Neural cell (in vitro differentiated cells): ENCODE measurements at regions not wholly inside any gene's neighbourhood (a gene's known extent, or its start where the extent isn't known, plus 50 kb on each side); places are given as distances from the start of the nearest gene placed in this dataset.

Experiments
- H2AFZ ChIP-seq: fragments of 200-600, 300-800 bp; sonication (generic), shearing (Covaris generic); 2 replicates; pipeline ENCODE4 v1.6.0; 2014; ENCODE audit warnings: low read depth, mild to moderate bottlenecking, antibody characterized with exemption, low read length, moderate library complexity
- H3F3A ChIP-seq: fragments of 200-600 bp; shearing (Covaris generic); 2 replicates; pipeline ENCODE4 v1.6.1; 2016; ENCODE audit warnings: mild to moderate bottlenecking, moderate library complexity, mixed read lengths, antibody characterized with exemption, low read length; ENCODE audit not compliant: insufficient read depth, poor library complexity, severe bottlenecking
- H3K27ac ChIP-seq: fragments of 200-600, 300-800 bp; sonication (generic), shearing (Covaris generic); 2 replicates; pipeline ENCODE4 v1.5.1; 2014; ENCODE audit warnings: mild to moderate bottlenecking, low read length, moderate library complexity
- H3K27me3 ChIP-seq: fragments of 300-800, 200-600 bp; sonication (generic), shearing (Covaris generic); 2 replicates; pipeline ENCODE4 v1.6.0; 2014; ENCODE audit warnings: mild to moderate bottlenecking, low read depth, low read length, moderate library complexity; ENCODE audit not compliant: insufficient read depth
- H3K36me3 ChIP-seq: fragments of 300-800, 200-600 bp; sonication (generic), shearing (Covaris generic); 2 replicates; pipeline ENCODE4 v1.5.1; 2014; ENCODE audit warnings: mild to moderate bottlenecking, antibody characterized with exemption, low read length, moderate library complexity; ENCODE audit not compliant: insufficient read depth
- H3K4me2 ChIP-seq: fragments of 300-800, 200-600 bp; sonication (generic), shearing (Covaris generic); 2 replicates; pipeline ENCODE4 v1.6.0; 2014; ENCODE audit warnings: mild to moderate bottlenecking, low read length
- H3K4me3 ChIP-seq: fragments of 300-800, 200-600 bp; sonication (generic), shearing (Covaris generic); 2 replicates; pipeline ENCODE4 v1.5.1; 2014; ENCODE audit warnings: mild to moderate bottlenecking, low read length, moderate library complexity
- H3K79me2 ChIP-seq: fragments of 200-600 bp; shearing (Covaris generic); replicated peaks from 2 replicates; pipeline ENCODE4 v1.6.0; 2014; ENCODE audit warnings: mild to moderate bottlenecking, low read length, moderate library complexity; ENCODE audit not compliant: insufficient read depth
- H3K9ac ChIP-seq: fragments of 300-800, 200-600 bp; sonication (generic), shearing (Covaris generic); 2 replicates; pipeline ENCODE4 v1.6.1; 2016; ENCODE audit warnings: mild to moderate bottlenecking, low read length, mixed read lengths
- H3K9me2 ChIP-seq: fragments of 200-600 bp; shearing (Covaris generic); 2 replicates; pipeline ENCODE4 v1.6.1; 2016; ENCODE audit warnings: mild to moderate bottlenecking, low read length, mixed read lengths; ENCODE audit not compliant: insufficient read depth
- H3K9me3 ChIP-seq: fragments of 200-600, 300-800 bp; sonication (generic), shearing (Covaris generic); 2 replicates; pipeline ENCODE4 v1.6.1; 2016; ENCODE audit warnings: mild to moderate bottlenecking, mixed run types, low read length, moderate library complexity, mixed read lengths
- H4K20me1 ChIP-seq: fragments of 200-600 bp; shearing (Covaris generic); 2 replicates; pipeline ENCODE4 v1.6.1; 2016; ENCODE audit warnings: mild to moderate bottlenecking, mixed run types; ENCODE audit not compliant: insufficient read depth
- EP300 ChIP-seq: fragments of 450-650 bp; conservative IDR thresholded peaks from 2 replicates; pipeline ENCODE4 v1.6.1; 2014; ENCODE audit warnings: antibody characterized with exemption, mild to moderate bottlenecking, moderate library complexity; ENCODE audit not compliant: poor library complexity, severe bottlenecking
- EZH2 ChIP-seq: fragments of 200-600, 300-800 bp; shearing (Covaris generic), sonication (generic); IDR thresholded peaks from 2 replicates; pipeline ENCODE4 v1.6.1; 2014; ENCODE audit warnings: antibody characterized with exemption, low read length, borderline replicate concordance, mild to moderate bottlenecking; ENCODE audit not compliant: insufficient read depth, poor library complexity, severe bottlenecking
- MXI1 ChIP-seq: fragments of 450-650 bp; conservative IDR thresholded peaks from 2 replicates; pipeline ENCODE4 v1.6.1; 2014; ENCODE audit warnings: antibody characterized with exemption, mild to moderate bottlenecking; ENCODE audit not compliant: poor library complexity, severe bottlenecking
- POLR2AphosphoS5 ChIP-seq: IDR thresholded peaks from 2 replicates; pipeline ENCODE4 v1.6.1; 2012
- RAD21 ChIP-seq: fragments of 450-650 bp; conservative IDR thresholded peaks from 2 replicates; pipeline ENCODE4 v1.6.1; 2014; ENCODE audit warnings: antibody characterized with exemption, mild to moderate bottlenecking, moderate library complexity
- REST ChIP-seq: IDR thresholded peaks from 2 replicates; pipeline ENCODE4 v1.6.1; 2012; ENCODE audit warnings: borderline replicate concordance
- SMC3 ChIP-seq: fragments of 450-650 bp; conservative IDR thresholded peaks from 2 replicates; pipeline ENCODE4 v1.6.1; 2014; ENCODE audit warnings: antibody characterized with exemption, mild to moderate bottlenecking, moderate library complexity; ENCODE audit not compliant: poor library complexity
- TAF1 ChIP-seq: IDR thresholded peaks from 2 replicates; pipeline ENCODE4 v1.6.1; 2012; ENCODE audit warnings: low read depth
- TF ChIP-seq, protein P1 (sequence below): fragments of 450-650 bp; IDR thresholded peaks from 2 replicates; pipeline ENCODE4 v1.5.1; 2014; ENCODE audit warnings: antibody characterized with exemption, mild to moderate bottlenecking, moderate library complexity; ENCODE audit not compliant: poor library complexity, severe bottlenecking

GRCh38 chr11:30092518-30092917 lies 75.7 kb upstream of the KCNA4 start:
- Histone ChIP-seq H3F3A (no peaks in the 10 kb centered on the region), H2AFZ (no peak overlapping the region), H3K27ac (no peak overlapping the region), H3K9ac (no peak overlapping the region), H4K20me1 (no peaks in the 10 kb centered on the region), H3K36me3 (no peaks in the 10 kb centered on the region), H3K9me2 (no peaks in the 10 kb centered on the region), H3K27me3 (no peaks in the 10 kb centered on the region), H3K9me3 (no peaks in the 10 kb centered on the region), H3K4me2 (no peak overlapping the region), H3K79me2 (no peaks in the 10 kb centered on the region), H3K4me3 (no peak overlapping the region)
- no peak for TF ChIP-seq EP300
- TF ChIP-seq TAF1, result no peak
- TF ChIP-seq RAD21, result no peak
- TF ChIP-seq EZH2, result no peak
- no peak for TF ChIP-seq POLR2AphosphoS5
- TF ChIP-seq SMC3, result no peak
- TF ChIP-seq, protein P1, sequence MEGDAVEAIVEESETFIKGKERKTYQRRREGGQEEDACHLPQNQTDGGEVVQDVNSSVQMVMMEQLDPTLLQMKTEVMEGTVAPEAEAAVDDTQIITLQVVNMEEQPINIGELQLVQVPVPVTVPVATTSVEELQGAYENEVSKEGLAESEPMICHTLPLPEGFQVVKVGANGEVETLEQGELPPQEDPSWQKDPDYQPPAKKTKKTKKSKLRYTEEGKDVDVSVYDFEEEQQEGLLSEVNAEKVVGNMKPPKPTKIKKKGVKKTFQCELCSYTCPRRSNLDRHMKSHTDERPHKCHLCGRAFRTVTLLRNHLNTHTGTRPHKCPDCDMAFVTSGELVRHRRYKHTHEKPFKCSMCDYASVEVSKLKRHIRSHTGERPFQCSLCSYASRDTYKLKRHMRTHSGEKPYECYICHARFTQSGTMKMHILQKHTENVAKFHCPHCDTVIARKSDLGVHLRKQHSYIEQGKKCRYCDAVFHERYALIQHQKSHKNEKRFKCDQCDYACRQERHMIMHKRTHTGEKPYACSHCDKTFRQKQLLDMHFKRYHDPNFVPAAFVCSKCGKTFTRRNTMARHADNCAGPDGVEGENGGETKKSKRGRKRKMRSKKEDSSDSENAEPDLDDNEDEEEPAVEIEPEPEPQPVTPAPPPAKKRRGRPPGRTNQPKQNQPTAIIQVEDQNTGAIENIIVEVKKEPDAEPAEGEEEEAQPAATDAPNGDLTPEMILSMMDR, result no peak
- TF ChIP-seq MXI1, result no peak
- no peak for TF ChIP-seq REST

GRCh38 chr11:30100495-30100894 lies 83.7 kb upstream of the KCNA4 start:
- Histone ChIP-seq H3K36me3 (no peaks in the 10 kb centered on the region), H4K20me1 (no peaks in the 10 kb centered on the region), H3K9me2 (no peaks in the 10 kb centered on the region), H3K9ac (no peak overlapping the region), H3K27me3 (no peaks in the 10 kb centered on the region), H3K27ac (no peak overlapping the region), H3F3A (no peaks in the 10 kb centered on the region), H3K79me2 (no peaks in the 10 kb centered on the region), H2AFZ (no peak overlapping the region), H3K9me3 (peaks cover 4% of the 10 kb centered on the region), H3K4me3 (no peak overlapping the region), H3K4me2 (no peak overlapping the region)
- TF ChIP-seq TAF1 (no peak), EP300 (no peak), POLR2AphosphoS5 (no peak), EZH2 (no peak), SMC3 (no peak), REST (no peak), RAD21 (no peak), MXI1 (no peak)
- TF ChIP-seq, protein P1, result no peak
